Gastrocnemius medialis (tissue), 4 donors: ENCODE measurements at regions not wholly inside any gene's neighbourhood (a gene's known extent, or its start where the extent isn't known, plus 50 kb on each side); places are given as distances from the start of the nearest gene placed in this dataset.

ENCODE experiments used
- POLR2A ChIP-seq, 2 donors: fragments of 450-650 bp; IDR thresholded peaks; one replicate each; pipeline ENCODE4 v1.6.1; 2017; ENCODE audit warnings: antibody characterized with exemption in 2 of 2, mild to moderate bottlenecking in 2 of 2, moderate library complexity in 2 of 2
- TF ChIP-seq, protein P1 (sequence below), 5 experiments: fragments of 450-650 bp in 3 of 5; fragments of 200-600 bp in 2 of 5; sonication (generic) in 2 of 5; IDR thresholded peaks in 4 of 5; conservative IDR thresholded peaks in 1 of 5; 1 replicate in 4 of 5; 2 replicates in 1 of 5; pipeline ENCODE4 v1.5.1; 2016 to 2019; ENCODE audit warnings: antibody characterized with exemption in 5 of 5, mild to moderate bottlenecking in 3 of 5, moderate library complexity in 3 of 5

DNA sequence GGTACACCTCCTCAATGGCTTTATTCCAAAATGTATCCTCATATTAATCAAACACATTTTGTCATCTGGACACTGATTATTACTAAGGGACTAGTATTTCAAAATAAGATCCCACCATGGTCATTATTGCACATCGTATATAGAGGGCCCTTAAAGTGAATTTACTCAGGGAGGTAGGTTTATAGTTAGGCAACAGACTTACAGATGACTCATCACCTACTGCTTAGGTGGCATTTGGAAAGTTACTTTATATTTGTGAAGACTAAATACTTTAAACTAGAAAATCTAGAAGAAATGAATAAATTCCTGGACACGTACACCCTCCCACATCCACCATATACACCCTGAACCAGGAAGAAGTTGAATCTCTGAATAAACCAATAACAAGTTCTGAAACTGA, 353.0 kb downstream of the KCTD12 start:
- no peak for TF ChIP-seq POLR2A (IDR thresholded peaks at IDR 0.05)
- TF ChIP-seq, protein P1, sequence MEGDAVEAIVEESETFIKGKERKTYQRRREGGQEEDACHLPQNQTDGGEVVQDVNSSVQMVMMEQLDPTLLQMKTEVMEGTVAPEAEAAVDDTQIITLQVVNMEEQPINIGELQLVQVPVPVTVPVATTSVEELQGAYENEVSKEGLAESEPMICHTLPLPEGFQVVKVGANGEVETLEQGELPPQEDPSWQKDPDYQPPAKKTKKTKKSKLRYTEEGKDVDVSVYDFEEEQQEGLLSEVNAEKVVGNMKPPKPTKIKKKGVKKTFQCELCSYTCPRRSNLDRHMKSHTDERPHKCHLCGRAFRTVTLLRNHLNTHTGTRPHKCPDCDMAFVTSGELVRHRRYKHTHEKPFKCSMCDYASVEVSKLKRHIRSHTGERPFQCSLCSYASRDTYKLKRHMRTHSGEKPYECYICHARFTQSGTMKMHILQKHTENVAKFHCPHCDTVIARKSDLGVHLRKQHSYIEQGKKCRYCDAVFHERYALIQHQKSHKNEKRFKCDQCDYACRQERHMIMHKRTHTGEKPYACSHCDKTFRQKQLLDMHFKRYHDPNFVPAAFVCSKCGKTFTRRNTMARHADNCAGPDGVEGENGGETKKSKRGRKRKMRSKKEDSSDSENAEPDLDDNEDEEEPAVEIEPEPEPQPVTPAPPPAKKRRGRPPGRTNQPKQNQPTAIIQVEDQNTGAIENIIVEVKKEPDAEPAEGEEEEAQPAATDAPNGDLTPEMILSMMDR (IDR thresholded peaks at IDR 0.05 in 4 of 5, conservative IDR thresholded peaks at IDR 0.05 in 1 of 5): no peak
